HL-60 (cell line): ENCODE measurements at regions not wholly inside any gene's neighbourhood (a gene's known extent, or its start where the extent isn't known, plus 50 kb on each side); places are given as distances from the start of the nearest gene placed in this dataset.

Experiments
- DNase-seq, 2 experiments: peaks; one replicate each; pipeline ENCODE4 v3.0.0-alpha.2; 2010 to 2020; ENCODE audit warnings: low read depth in 1 of 2, low spot score in 1 of 2
- H3K27ac ChIP-seq: fragments of 250-450 bp; sonication (Bioruptor Pico); replicated peaks from 2 replicates; pipeline ENCODE4 v1.5.1; 2020; ENCODE audit warnings: mild to moderate bottlenecking, moderate library complexity
- H3K27me3 ChIP-seq: fragments of 250-450 bp; sonication (Bioruptor Pico); 2 replicates; pipeline ENCODE4 v1.5.1; 2021; ENCODE audit warnings: mild to moderate bottlenecking, moderate library complexity; ENCODE audit not compliant: insufficient read depth, poor library complexity, severe bottlenecking
- H3K4me3 ChIP-seq: replicated peaks from 2 replicates; pipeline ENCODE4 v1.5.1; 2011; ENCODE audit warnings: mild to moderate bottlenecking, control low read depth, low read length; ENCODE audit not compliant: insufficient read depth
- CTCF ChIP-seq: IDR thresholded peaks from one replicate; pipeline ENCODE4 v1.5.1; 2011; ENCODE audit warnings: low read length, control low read depth, inconsistent platforms; ENCODE audit not compliant: insufficient read depth
- GABPA ChIP-seq: IDR thresholded peaks from 2 replicates; pipeline ENCODE4 v1.6.1; 2012; ENCODE audit warnings: low read depth
- POLR2AphosphoS5 ChIP-seq: IDR thresholded peaks from 2 replicates; pipeline ENCODE4 v1.6.1; 2012; ENCODE audit warnings: low read depth
- REST ChIP-seq: IDR thresholded peaks from 2 replicates; pipeline ENCODE4 v1.6.1; 2012; ENCODE audit warnings: low read depth; ENCODE audit not compliant: insufficient replicate concordance
- SPI1 ChIP-seq: IDR thresholded peaks from 2 replicates; pipeline ENCODE4 v1.6.1; 2012; ENCODE audit warnings: low read depth, mild to moderate bottlenecking, borderline replicate concordance

- no peak for TF ChIP-seq GABPA
- TF ChIP-seq CTCF = no peak
- TF ChIP-seq POLR2AphosphoS5 = no peak
- TF ChIP-seq REST = no peak
- TF ChIP-seq SPI1 = no peak
- Histone ChIP-seq H3K4me3 (no peak overlapping the region), H3K27me3 (no peaks in the 10 kb centered on the region), H3K27ac (no peak overlapping the region)
- no peak for DNase-seq
These were observed 311.7 kb upstream of the ZNF608 start for GRCh38 chr5:125057912-125058826.

- TF ChIP-seq SPI1 (no peak), REST (no peak), CTCF (no peak), GABPA (no peak), POLR2AphosphoS5 (no peak)
- no peaks in the 10 kb centered on the region for H3K27me3 ChIP-seq
- no peak for DNase-seq
- H3K27ac ChIP-seq = no peak overlapping the region
- no peak overlapping the region for H3K4me3 ChIP-seq
These were observed 313.0 kb upstream of the ZNF608 start for GRCh38 chr5:125059255-125060002.

GRCh38 chr5:125061726-125062125 lies 315.3 kb upstream of the ZNF608 start:
- TF ChIP-seq GABPA = no peak
- no peak for TF ChIP-seq SPI1
- no peak for TF ChIP-seq CTCF
- no peak for TF ChIP-seq POLR2AphosphoS5
- TF ChIP-seq REST = no peak
- H3K27me3 ChIP-seq = no peaks in the 10 kb centered on the region
- DNase-seq = no peak
- no peak overlapping the region for H3K4me3 ChIP-seq
- no peak overlapping the region for H3K27ac ChIP-seq
